Spleen (tissue), 11 donors: ENCODE measurements at regions not wholly inside any gene's neighbourhood (a gene's known extent, or its start where the extent isn't known, plus 50 kb on each side); places are given as distances from the start of the nearest gene placed in this dataset.

ENCODE experiments used
- DNase-seq: peaks from one replicate; pipeline ENCODE4 v3.0.0-alpha.2; 2020
- H3K27ac ChIP-seq, 8 donors: fragments of 200-600 bp; sonication (generic) in 7 of 8; 1 replicate in 4 of 8; 2 replicates in 4 of 8; pipeline versions ENCODE4 v1.5.0 to v1.8.0; 2016 to 2021; ENCODE audit warnings: inconsistent platforms in 4 of 8, mild to moderate bottlenecking in 4 of 8, moderate library complexity in 1 of 8
- H3K27me3 ChIP-seq, 7 donors: fragments of 200-600 bp; sonication (generic) in 6 of 7; replicated peaks in 1 of 7; 1 replicate in 4 of 7; 2 replicates in 3 of 7; pipeline versions ENCODE4 v1.5.0 to v1.8.0; 2016 to 2021; ENCODE audit warnings: inconsistent platforms in 3 of 7, mild to moderate bottlenecking in 1 of 7
- H3K36me3 ChIP-seq, 6 donors: fragments of 200-600 bp; sonication (generic) in 5 of 6; 1 replicate in 4 of 6; 2 replicates in 2 of 6; pipeline versions ENCODE4 v1.5.0 to v1.8.0; 2016 to 2021; ENCODE audit warnings: inconsistent platforms in 2 of 6
- H3K4me1 ChIP-seq, 6 donors: fragments of 200-600 bp; sonication (generic) in 5 of 6; 1 replicate in 3 of 6; 2 replicates in 3 of 6; pipeline versions ENCODE4 v1.5.0 to v1.8.0; 2016 to 2021; ENCODE audit warnings: inconsistent platforms in 3 of 6
- H3K4me3 ChIP-seq, 8 donors: fragments of 200-600 bp; sonication (generic) in 7 of 8; 1 replicate in 4 of 8; 2 replicates in 4 of 8; pipeline versions ENCODE4 v1.5.0 to v1.8.0; 2016 to 2021; ENCODE audit warnings: inconsistent platforms in 4 of 8, mild to moderate bottlenecking in 4 of 8, moderate library complexity in 2 of 8
- H3K9me3 ChIP-seq, 8 donors: fragments of 200-600 bp; sonication (generic) in 7 of 8; 1 replicate in 4 of 8; 2 replicates in 4 of 8; pipeline versions ENCODE4 v1.5.0 to v1.8.0; 2016 to 2021; ENCODE audit warnings: inconsistent platforms in 4 of 8
- CTCF ChIP-seq, 11 experiments: fragments of 200-600 bp in 7 of 11; fragments of 450-650 bp in 4 of 11; sonication (generic) in 4 of 11; IDR thresholded peaks in 8 of 11; conservative IDR thresholded peaks in 3 of 11; 1 replicate in 7 of 11; 2 replicates in 4 of 11; pipeline versions ENCODE4 v1.4.0 to v1.8.0; 2016 to 2021; ENCODE audit warnings: antibody characterized with exemption in 11 of 11, inconsistent platforms in 4 of 11, mild to moderate bottlenecking in 1 of 11
- POLR2A ChIP-seq, 3 donors: fragments of 450-650 bp; IDR thresholded peaks; one replicate each; pipeline ENCODE4 v1.5.1; 2017; ENCODE audit warnings: antibody characterized with exemption in 3 of 3, mild to moderate bottlenecking in 1 of 3
- POLR2AphosphoS5 ChIP-seq, 3 donors: sonication (generic); formaldehyde crosslinking; IDR thresholded peaks; one replicate each; pipeline ENCODE4 v1.5.1; 2017; ENCODE audit warnings: antibody characterized with exemption in 3 of 3
- WGBS, 5 donors: extraction: QIAGEN DNeasy Blood & Tissue Kit in 3 of 5; methylation state at CpG; one replicate each; pipeline versions ENCODE4 v1.1.5 to v1.1.7; 2013 to 2018; 5-methylcytosine and 5-hydroxymethylcytosine counted together
- intact Hi-C: fragments of 100-400 bp; cut with DNase I; formaldehyde crosslinking; loops from one replicate; pipeline ENCODE4 v1.15.0; 2023; ENCODE audit warnings: low total_unique reads
- donor health status: healthy with polysubstance abuse.
- donor health status: DM: no; HTN: no; CAD: no; lungs with moderate emphysema.
- donor health status: DM: no; HTN: no; CAD: no.
- donor health status: Bipolar disorder and iron deficiency.
- donor health status: healthy.
- donor health status: DM: no; HTN: no; CAD: no.
- donor health status: DM: yes; HTN: yes; CAD: no.

GRCh38 chr19:16013851-16014840, 62.1 kb upstream of the TPM4 start:
- Histone ChIP-seq H3K9me3 (no peaks in the 10 kb centered on the region), H3K4me1 (no peaks in the 10 kb centered on the region), H3K4me3 (no peak overlapping the region), H3K27ac (no peak overlapping the region), H3K27me3 (no peaks in the 10 kb centered on the region), H3K36me3 (no peaks in the 10 kb centered on the region)
- TF ChIP-seq CTCF (IDR thresholded peaks at IDR 0.05 in 8 of 11, conservative IDR thresholded peaks at IDR 0.05 in 3 of 11) = no peak
- no peak for TF ChIP-seq POLR2AphosphoS5 (IDR thresholded peaks at IDR 0.05)
- no peak for TF ChIP-seq POLR2A (IDR thresholded peaks at IDR 0.05)
- intact Hi-C loops = no loop called here
- 87 to 93% (median 93%) methylated on average over 31 of the region's 31 CpGs for WGBS, 5 donors
- no peak for DNase-seq

- Histone ChIP-seq H3K9me3 (no peaks in the 10 kb centered on the region), H3K4me3 (no peak overlapping the region), H3K27ac (no peak overlapping the region), H3K36me3 (no peaks in the 10 kb centered on the region), H3K27me3 (peaks cover 0 to 5% (median 0%) of the 10 kb centered on the region in 7 donors), H3K4me1 (no peaks in the 10 kb centered on the region)
- 91 to 94% (median 93%) methylated on average over 18 to 19 of the region's 19 CpGs for WGBS, 5 donors
- no peak for DNase-seq
- intact Hi-C loops = no loop called here
- no peak for TF ChIP-seq POLR2A (IDR thresholded peaks at IDR 0.05)
- no peak for TF ChIP-seq CTCF (IDR thresholded peaks at IDR 0.05 in 8 of 11, conservative IDR thresholded peaks at IDR 0.05 in 3 of 11)
- TF ChIP-seq POLR2AphosphoS5 (IDR thresholded peaks at IDR 0.05) = no peak
These were observed 61.1 kb upstream of the TPM4 start for GRCh38 chr19:16014923-16015804.

- H3K4me3 ChIP-seq = no peak overlapping the region
- no peaks in the 10 kb centered on the region for H3K36me3 ChIP-seq
- intact Hi-C loops = no loop called here
- H3K27me3 ChIP-seq = peaks cover 0 to 6% (median 0%) of the 10 kb centered on the region in 7 donors
- DNase-seq = no peak
- no peak overlapping the region for H3K27ac ChIP-seq
- WGBS, 5 donors = 76 to 89% (median 79%) methylated on average over 2 to 3 of the region's 3 CpGs
- H3K9me3 ChIP-seq = no peaks in the 10 kb centered on the region
- TF ChIP-seq POLR2A (IDR thresholded peaks at IDR 0.05) = no peak
- no peak for TF ChIP-seq POLR2AphosphoS5 (IDR thresholded peaks at IDR 0.05)
- TF ChIP-seq CTCF (IDR thresholded peaks at IDR 0.05 in 8 of 11, conservative IDR thresholded peaks at IDR 0.05 in 3 of 11) = no peak
- no peaks in the 10 kb centered on the region for H3K4me1 ChIP-seq
These were observed 60.5 kb upstream of the TPM4 start for GRCh38 chr19:16015805-16016173.
